Stomach (tissue), 8 donors: ENCODE measurements at regions not wholly inside any gene's neighbourhood (a gene's known extent, or its start where the extent isn't known, plus 50 kb on each side); places are given as distances from the start of the nearest gene placed in this dataset.

Experiments
- DNase-seq, 2 donors: peaks; one replicate each; pipeline versions ENCODE4 v3.0.0 to v3.0.0-alpha.2; 2013 to 2019
- H3K27ac ChIP-seq, 5 donors: fragments of 200-600 bp in 4 of 5; sonication (generic) in 4 of 5; one replicate each; pipeline ENCODE4 v1.5.1; 2013 to 2019; ENCODE audit warnings: mild to moderate bottlenecking in 1 of 5, moderate library complexity in 1 of 5
- H3K27me3 ChIP-seq, 3 donors: fragments of 200-600 bp; sonication (generic); one replicate each; pipeline ENCODE4 v1.5.1; 2017 to 2019; ENCODE audit warnings: mixed run types in 1 of 3
- H3K36me3 ChIP-seq, 4 donors: fragments of 200-600 bp; sonication (generic); 1 replicate in 3 of 4; 2 replicates in 1 of 4; pipeline ENCODE4 v1.5.1; 2016 to 2019
- H3K4me1 ChIP-seq, 4 donors: fragments of 200-600 bp; sonication (generic); one replicate each; pipeline ENCODE4 v1.5.1; 2016 to 2019
- H3K4me3 ChIP-seq, 4 donors: fragments of 200-600 bp; sonication (generic) in 3 of 4; one replicate each; pipeline ENCODE4 v1.5.1; 2016 to 2019; ENCODE audit warnings: mild to moderate bottlenecking in 1 of 4
- H3K9me3 ChIP-seq, 4 donors: fragments of 200-600 bp; sonication (generic); one replicate each; pipeline ENCODE4 v1.5.1; 2016 to 2019
- EP300 ChIP-seq: sonication (generic); formaldehyde crosslinking; IDR thresholded peaks from one replicate; pipeline ENCODE4 v1.6.1; 2017; ENCODE audit warnings: antibody characterized with exemption
- POLR2A ChIP-seq, 4 donors: fragments of 450-650 bp; IDR thresholded peaks; one replicate each; pipeline ENCODE4 v1.6.1; 2016; ENCODE audit warnings: antibody characterized with exemption in 4 of 4, control low read depth in 2 of 4, mild to moderate bottlenecking in 1 of 4, moderate library complexity in 1 of 4
- POLR2AphosphoS5 ChIP-seq, 3 donors: sonication (generic); formaldehyde crosslinking; IDR thresholded peaks; one replicate each; pipeline ENCODE4 v1.6.1; 2016; ENCODE audit warnings: antibody characterized with exemption in 3 of 3
- whole genome bisulfite sequencing, 5 donors: extraction: QIAGEN DNeasy Blood & Tissue Kit in 3 of 5; methylation state at CpG; one replicate each; pipeline versions ENCODE4 v1.1.5 to v1.1.7; 2013 to 2018; 5-methylcytosine and 5-hydroxymethylcytosine counted together
- intact Hi-C: fragments of 100-400 bp; cut with DNase I; formaldehyde crosslinking; loops from one replicate; pipeline ENCODE4 v1.15.1; 2023; ENCODE audit warnings: low total_unique reads
- TF ChIP-seq, protein P1 (sequence below), 7 experiments: fragments of 450-650 bp in 4 of 7; fragments of 200-600 bp in 3 of 7; sonication (generic) in 3 of 7; IDR thresholded peaks; one replicate each; pipeline ENCODE4 v1.5.1; 2016 to 2019; ENCODE audit warnings: antibody characterized with exemption in 7 of 7, control low read depth in 2 of 7, mild to moderate bottlenecking in 1 of 7
- donor health status: healthy with polysubstance abuse.
- donor health status: Bipolar disorder and iron deficiency.
- donor health status: healthy.

DNA sequence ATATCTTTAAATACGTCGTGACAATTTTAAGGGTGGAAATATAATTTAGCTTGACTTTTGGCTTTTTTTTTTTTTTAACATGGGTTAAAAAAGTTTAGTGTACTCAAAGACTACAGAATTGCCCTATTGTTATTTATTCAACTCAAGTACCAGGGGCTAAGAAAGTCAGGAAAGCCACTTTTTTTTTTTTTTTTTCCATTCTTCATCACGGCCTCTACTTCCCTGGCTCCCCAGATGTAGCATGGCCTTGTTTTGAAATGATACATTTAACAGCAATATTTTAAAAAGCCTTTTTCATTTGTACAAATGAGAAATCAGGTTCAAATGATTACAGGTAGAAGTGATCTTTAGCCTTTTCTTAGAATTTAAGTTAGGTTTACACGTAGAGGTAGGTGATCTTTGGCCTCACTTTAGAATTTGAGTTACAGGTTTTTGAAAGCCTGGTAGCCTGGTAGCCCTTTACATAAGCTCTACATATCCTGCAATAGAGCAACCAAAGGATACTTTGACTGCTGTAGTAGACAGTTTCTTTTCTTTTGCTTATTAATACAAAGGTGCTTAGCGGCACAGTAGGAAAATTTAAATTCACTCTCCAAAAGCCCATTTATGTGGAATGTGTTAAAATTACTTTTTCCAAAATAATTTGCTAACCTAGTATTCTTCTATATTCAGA is 160.5 kb upstream of the MMS22L start:
- Histone ChIP-seq H3K27me3 (no peaks in the 10 kb centered on the region), H3K27ac (no peak overlapping the region), H3K4me1 (no peaks in the 10 kb centered on the region), H3K36me3 (no peaks in the 10 kb centered on the region), H3K4me3 (no peak overlapping the region), H3K9me3 (no peaks in the 10 kb centered on the region)
- DNase-seq = no peak
- TF ChIP-seq EP300 (no peak), POLR2A (IDR thresholded peaks at IDR 0.05) (no peak), POLR2AphosphoS5 (IDR thresholded peaks at IDR 0.05) (no peak)
- TF ChIP-seq, protein P1, sequence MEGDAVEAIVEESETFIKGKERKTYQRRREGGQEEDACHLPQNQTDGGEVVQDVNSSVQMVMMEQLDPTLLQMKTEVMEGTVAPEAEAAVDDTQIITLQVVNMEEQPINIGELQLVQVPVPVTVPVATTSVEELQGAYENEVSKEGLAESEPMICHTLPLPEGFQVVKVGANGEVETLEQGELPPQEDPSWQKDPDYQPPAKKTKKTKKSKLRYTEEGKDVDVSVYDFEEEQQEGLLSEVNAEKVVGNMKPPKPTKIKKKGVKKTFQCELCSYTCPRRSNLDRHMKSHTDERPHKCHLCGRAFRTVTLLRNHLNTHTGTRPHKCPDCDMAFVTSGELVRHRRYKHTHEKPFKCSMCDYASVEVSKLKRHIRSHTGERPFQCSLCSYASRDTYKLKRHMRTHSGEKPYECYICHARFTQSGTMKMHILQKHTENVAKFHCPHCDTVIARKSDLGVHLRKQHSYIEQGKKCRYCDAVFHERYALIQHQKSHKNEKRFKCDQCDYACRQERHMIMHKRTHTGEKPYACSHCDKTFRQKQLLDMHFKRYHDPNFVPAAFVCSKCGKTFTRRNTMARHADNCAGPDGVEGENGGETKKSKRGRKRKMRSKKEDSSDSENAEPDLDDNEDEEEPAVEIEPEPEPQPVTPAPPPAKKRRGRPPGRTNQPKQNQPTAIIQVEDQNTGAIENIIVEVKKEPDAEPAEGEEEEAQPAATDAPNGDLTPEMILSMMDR (IDR thresholded peaks at IDR 0.05) = no peak
- whole genome bisulfite sequencing, 5 donors = 63 to 80% (median 72%) methylated on average over 5 of the region's 5 CpGs
- intact Hi-C loops = no loop called here

DNA sequence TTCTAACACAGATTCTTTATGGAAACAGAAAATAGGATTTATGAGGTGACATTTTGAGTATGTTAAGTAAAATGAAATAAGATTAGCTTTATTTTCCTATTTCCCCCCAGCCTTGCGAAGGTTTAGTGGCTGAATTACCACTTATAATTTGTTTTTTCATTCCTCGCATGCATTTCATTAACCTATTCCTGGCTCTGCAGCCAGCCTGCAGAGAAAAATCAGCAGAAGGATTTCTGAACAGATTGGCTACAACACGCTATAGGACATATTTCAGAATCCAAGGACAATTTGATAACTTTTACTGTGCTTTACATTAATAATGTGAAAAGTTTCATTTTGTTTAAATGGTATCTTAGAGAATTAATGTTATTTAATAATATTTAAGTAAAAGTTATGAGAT is 162.4 kb upstream of the MMS22L start:
- H3K36me3 ChIP-seq = no peaks in the 10 kb centered on the region
- no peak overlapping the region for H3K27ac ChIP-seq
- 50 to 58% (median 53%) methylated on average over 3 of the region's 3 CpGs for WGBS, 5 donors
- H3K4me1 ChIP-seq = no peaks in the 10 kb centered on the region
- TF ChIP-seq EP300 (no peak), POLR2A (IDR thresholded peaks at IDR 0.05) (no peak), POLR2AphosphoS5 (IDR thresholded peaks at IDR 0.05) (no peak)
- TF ChIP-seq, protein P1 (IDR thresholded peaks at IDR 0.05) = no peak
- no peak overlapping the region for H3K4me3 ChIP-seq
- H3K9me3 ChIP-seq = no peaks in the 10 kb centered on the region
- H3K27me3 ChIP-seq = no peaks in the 10 kb centered on the region
- no peak for DNase-seq
- intact Hi-C loops = no loop called here

DNA sequence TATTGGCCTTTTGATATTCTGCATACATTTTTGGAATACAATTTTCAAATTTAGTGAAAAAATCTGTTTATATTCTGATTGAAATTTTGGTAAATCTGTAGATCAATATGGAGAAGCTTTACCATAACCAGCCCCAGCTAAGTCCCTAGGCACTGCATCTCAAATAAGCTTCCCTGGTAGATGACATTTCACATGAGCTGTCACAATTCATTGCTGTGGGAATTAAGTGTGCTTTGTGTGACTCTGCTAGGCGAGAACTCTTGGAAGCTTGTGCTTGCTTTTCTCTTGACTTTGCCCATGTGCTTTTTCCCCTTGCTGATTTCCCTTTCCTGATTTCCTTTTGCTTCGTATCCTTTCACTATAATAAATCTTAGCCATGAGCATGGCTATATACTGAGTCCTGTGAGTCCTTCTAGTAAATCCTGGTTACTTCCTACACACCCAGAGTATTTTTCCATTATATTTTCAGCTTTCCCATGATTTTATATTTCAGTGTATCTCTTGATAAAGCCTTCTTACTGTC is 166.5 kb upstream of the MMS22L start:
- no peak for DNase-seq
- WGBS, 5 donors = 56 to 63% (median 60%) methylated on average over 2 of the region's 2 CpGs
- Histone ChIP-seq H3K27ac (no peak overlapping the region), H3K4me3 (no peak overlapping the region), H3K27me3 (no peaks in the 10 kb centered on the region), H3K36me3 (no peaks in the 10 kb centered on the region), H3K4me1 (no peaks in the 10 kb centered on the region), H3K9me3 (no peaks in the 10 kb centered on the region)
- intact Hi-C loops = no loop called here
- TF ChIP-seq POLR2AphosphoS5 (IDR thresholded peaks at IDR 0.05) (no peak), EP300 (no peak), POLR2A (IDR thresholded peaks at IDR 0.05) (no peak)
- TF ChIP-seq, protein P1 (IDR thresholded peaks at IDR 0.05) = no peak

DNA sequence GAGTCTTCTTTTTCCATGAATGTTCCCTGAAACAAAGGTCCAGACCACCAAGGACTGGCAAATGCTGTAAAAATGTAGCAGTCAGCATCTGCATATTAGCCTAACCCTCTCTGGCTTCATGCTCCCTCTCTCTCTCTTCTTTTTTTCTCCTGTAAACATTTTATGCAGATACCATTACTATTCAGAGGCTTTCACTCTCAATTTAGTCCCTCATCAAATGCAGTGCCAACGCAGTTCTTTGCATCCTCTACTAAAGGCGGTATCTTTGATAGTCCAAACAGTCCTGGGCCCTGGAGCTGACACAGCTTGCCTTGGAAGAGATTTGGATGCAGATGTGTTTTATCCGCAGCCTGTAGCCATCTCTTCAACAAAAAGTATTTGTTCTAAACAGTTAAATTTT is 167.1 kb upstream of the MMS22L start:
- DNase-seq = no peak
- Histone ChIP-seq H3K9me3 (no peaks in the 10 kb centered on the region), H3K27ac (no peak overlapping the region), H3K4me3 (no peak overlapping the region), H3K36me3 (no peaks in the 10 kb centered on the region), H3K27me3 (no peaks in the 10 kb centered on the region), H3K4me1 (no peaks in the 10 kb centered on the region)
- TF ChIP-seq POLR2AphosphoS5 (IDR thresholded peaks at IDR 0.05) (no peak), POLR2A (IDR thresholded peaks at IDR 0.05) (no peak), EP300 (no peak)
- TF ChIP-seq, protein P1 (IDR thresholded peaks at IDR 0.05) = no peak
- 68 to 88% (median 75%) methylated on average over 3 of the region's 3 CpGs for WGBS, 5 donors
- intact Hi-C loops = no loop called here
